Natural killer cell (primary cell): ENCODE measurements at regions not wholly inside any gene's neighbourhood (a gene's known extent, or its start where the extent isn't known, plus 50 kb on each side); places are given as distances from the start of the nearest gene placed in this dataset.

ENCODE experiments used
- ATAC-seq, 3 donors: fragments of 150-1000 bp in 2 of 3; fragments of 200-7000 bp in 1 of 3; cut with Tn5 transposase; 1 replicate in 1 of 3; 2 replicates in 2 of 3; pipeline ENCODE4 v1.10.0; 2021; ENCODE audit warnings: mild to moderate bottlenecking in 2 of 3, moderate library complexity in 2 of 3
- DNase-seq, 2 donors: peaks; one replicate each; pipeline versions ENCODE4 v3.0.0 to v3.0.0-alpha.2; 2013 to 2021; ENCODE audit warnings: mixed read lengths in 1 of 2
- H3K27ac ChIP-seq: one replicate; pipeline ENCODE4 v1.5.1; 2013; ENCODE audit warnings: mild to moderate bottlenecking, low read length
- H3K27me3 ChIP-seq: one replicate; pipeline ENCODE4 v1.6.1; 2013; ENCODE audit warnings: low read length; ENCODE audit not compliant: control insufficient read depth, insufficient read depth
- H3K36me3 ChIP-seq: one replicate; pipeline ENCODE4 v1.6.1; 2013; ENCODE audit warnings: low read length; ENCODE audit not compliant: control insufficient read depth, insufficient read depth
- H3K4me1 ChIP-seq: one replicate; pipeline ENCODE4 v1.6.1; 2013; ENCODE audit warnings: low read length; ENCODE audit not compliant: control insufficient read depth, insufficient read depth
- H3K4me3 ChIP-seq: one replicate; pipeline ENCODE4 v1.5.1; 2013; ENCODE audit warnings: low read length
- H3K9me3 ChIP-seq: one replicate; pipeline ENCODE4 v1.6.1; 2013; ENCODE audit warnings: low read length; ENCODE audit not compliant: control insufficient read depth, insufficient read depth
- H3K27ac Mint-ChIP-seq, 2 donors: one replicate each; pipeline ENCODE4 v1.8.0; 2022; ENCODE audit warnings: mild to moderate bottlenecking in 2 of 2, mixed read lengths in 2 of 2, moderate library complexity in 1 of 2
- H3K27me3 Mint-ChIP-seq, 2 donors: one replicate each; pipeline ENCODE4 v1.8.0; 2022; ENCODE audit warnings: low read depth in 2 of 2, mixed read lengths in 2 of 2
- H3K36me3 Mint-ChIP-seq: one replicate; pipeline ENCODE4 v1.8.0; 2022; ENCODE audit warnings: mixed read lengths
- H3K4me1 Mint-ChIP-seq, 2 donors: one replicate each; pipeline ENCODE4 v1.8.0; 2022; ENCODE audit warnings: mixed read lengths in 2 of 2
- H3K4me3 Mint-ChIP-seq: one replicate; pipeline ENCODE4 v1.8.0; 2022; ENCODE audit warnings: mild to moderate bottlenecking, moderate library complexity, mixed read lengths
- H3K9me3 Mint-ChIP-seq, 2 donors: one replicate each; pipeline ENCODE4 v1.8.0; 2022; ENCODE audit warnings: mixed read lengths in 2 of 2
- WGBS: methylation state at CpG from one replicate; pipeline ENCODE4 v1.1.7; 2013; ENCODE audit warnings: missing lambda C conversion rate; ENCODE audit not compliant: insufficient coverage; 5-methylcytosine and 5-hydroxymethylcytosine counted together
- intact Hi-C: fragments of 100-400 bp; cut with micrococcal nuclease; formaldehyde crosslinking; loops from one replicate; pipeline ENCODE4 v1.14.2; 2022
- TF ChIP-seq, protein P1 (sequence below): fragments of 200-600 bp; IDR thresholded peaks from one replicate; pipeline ENCODE4 v1.8.0; 2022; ENCODE audit warnings: antibody characterized with exemption

GRCh38 chr13:105048677-105049076 lies 1486.8 kb downstream of the EFNB2 start:
- Mint-ChIP-seq H3K4me1 (no peaks in the 10 kb centered on the region), H3K36me3 (peaks cover 2% of the 10 kb centered on the region), H3K27ac (no peak overlapping the region), H3K9me3 (peaks cover under 1 to 1% of the 10 kb centered on the region in 2 donors), H3K4me3 (no peak overlapping the region), H3K27me3 (no peaks in the 10 kb centered on the region)
- Histone ChIP-seq H3K27ac (no peak overlapping the region), H3K27me3 (no peaks in the 10 kb centered on the region), H3K4me3 (no peak overlapping the region), H3K36me3 (no peaks in the 10 kb centered on the region), H3K4me1 (no peaks in the 10 kb centered on the region), H3K9me3 (no peaks in the 10 kb centered on the region)
- DNase-seq (no peak), ATAC-seq (no peak)
- TF ChIP-seq, protein P1, sequence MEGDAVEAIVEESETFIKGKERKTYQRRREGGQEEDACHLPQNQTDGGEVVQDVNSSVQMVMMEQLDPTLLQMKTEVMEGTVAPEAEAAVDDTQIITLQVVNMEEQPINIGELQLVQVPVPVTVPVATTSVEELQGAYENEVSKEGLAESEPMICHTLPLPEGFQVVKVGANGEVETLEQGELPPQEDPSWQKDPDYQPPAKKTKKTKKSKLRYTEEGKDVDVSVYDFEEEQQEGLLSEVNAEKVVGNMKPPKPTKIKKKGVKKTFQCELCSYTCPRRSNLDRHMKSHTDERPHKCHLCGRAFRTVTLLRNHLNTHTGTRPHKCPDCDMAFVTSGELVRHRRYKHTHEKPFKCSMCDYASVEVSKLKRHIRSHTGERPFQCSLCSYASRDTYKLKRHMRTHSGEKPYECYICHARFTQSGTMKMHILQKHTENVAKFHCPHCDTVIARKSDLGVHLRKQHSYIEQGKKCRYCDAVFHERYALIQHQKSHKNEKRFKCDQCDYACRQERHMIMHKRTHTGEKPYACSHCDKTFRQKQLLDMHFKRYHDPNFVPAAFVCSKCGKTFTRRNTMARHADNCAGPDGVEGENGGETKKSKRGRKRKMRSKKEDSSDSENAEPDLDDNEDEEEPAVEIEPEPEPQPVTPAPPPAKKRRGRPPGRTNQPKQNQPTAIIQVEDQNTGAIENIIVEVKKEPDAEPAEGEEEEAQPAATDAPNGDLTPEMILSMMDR = no peak
- WGBS = 36% methylated on average over 1 of the region's 1 CpG
- intact Hi-C loops = no loop called here

DNA sequence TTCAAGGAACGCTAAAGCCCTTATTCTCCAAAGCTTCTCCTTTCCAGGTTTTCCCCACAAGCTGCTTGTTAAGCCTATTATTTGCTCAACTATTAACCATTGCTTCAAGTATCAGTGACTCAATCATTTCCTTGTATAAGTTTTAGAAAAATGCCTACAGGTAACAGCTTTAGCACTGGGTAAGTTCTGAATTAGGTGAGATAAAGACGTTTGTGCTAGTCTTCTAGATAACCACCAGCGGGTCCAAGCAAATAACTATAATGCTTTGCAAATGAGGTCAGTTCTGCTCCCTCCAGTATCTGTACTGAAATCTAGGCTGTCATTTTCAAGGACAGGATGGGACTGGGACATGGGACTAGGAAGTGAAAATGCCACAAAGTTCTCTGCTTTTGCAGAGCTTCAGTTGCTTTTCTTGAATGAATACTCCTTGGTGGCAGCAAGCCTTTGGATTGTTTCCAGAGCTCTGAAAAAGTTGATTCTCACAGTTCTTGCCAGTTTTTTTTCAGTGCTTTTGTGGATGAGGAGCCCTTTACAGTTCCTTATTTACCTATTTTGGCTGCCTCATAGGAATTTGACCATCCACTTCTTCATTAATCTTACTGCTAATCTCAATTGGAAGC lies 1487.7 kb downstream of the EFNB2 start:
- no peaks in the 10 kb centered on the region for H3K36me3 ChIP-seq
- no peaks in the 10 kb centered on the region for H3K9me3 ChIP-seq
- intact Hi-C loops = no loop called here
- Mint-ChIP-seq H3K4me1 (no peaks in the 10 kb centered on the region), H3K9me3 (peaks cover 5% of the 10 kb centered on the region in 2 donors), H3K36me3 (peaks cover 7% of the 10 kb centered on the region), H3K27ac (no peak overlapping the region), H3K4me3 (no peak overlapping the region), H3K27me3 (no peaks in the 10 kb centered on the region)
- WGBS = 84% methylated on average over 3 of the region's 3 CpGs
- TF ChIP-seq, protein P1 = no peak
- no peak for DNase-seq
- H3K4me1 ChIP-seq = no peaks in the 10 kb centered on the region
- no peak overlapping the region for H3K4me3 ChIP-seq
- no peak overlapping the region for H3K27ac ChIP-seq
- no peaks in the 10 kb centered on the region for H3K27me3 ChIP-seq
- ATAC-seq = no peak

GRCh38 chr13:105037110-105037509 lies 1498.4 kb downstream of the EFNB2 start:
- H3K36me3 ChIP-seq = no peaks in the 10 kb centered on the region
- intact Hi-C loops = no loop called here
- no peak overlapping the region for H3K27ac Mint-ChIP-seq
- WGBS = no CpG with 5 or more reads among the region's 2 CpGs
- peaks cover 0 to 3% of the 10 kb centered on the region in 2 donors for H3K9me3 Mint-ChIP-seq
- ATAC-seq = no peak
- no peaks in the 10 kb centered on the region for H3K4me1 Mint-ChIP-seq
- H3K4me1 ChIP-seq = no peaks in the 10 kb centered on the region
- H3K36me3 Mint-ChIP-seq = no peaks in the 10 kb centered on the region
- H3K4me3 Mint-ChIP-seq = no peak overlapping the region
- no peak overlapping the region for H3K4me3 ChIP-seq
- no peaks in the 10 kb centered on the region for H3K9me3 ChIP-seq
- no peaks in the 10 kb centered on the region for H3K27me3 Mint-ChIP-seq
- H3K27ac ChIP-seq = no peak overlapping the region
- no peak for DNase-seq
- TF ChIP-seq, protein P1 = no peak
- H3K27me3 ChIP-seq = no peaks in the 10 kb centered on the region

- 81% methylated on average over 4 of the region's 4 CpGs for WGBS
- H3K27ac Mint-ChIP-seq = no peak overlapping the region
- H3K9me3 Mint-ChIP-seq = peaks cover 0 to 2% of the 10 kb centered on the region in 2 donors
- H3K4me1 ChIP-seq = no peaks in the 10 kb centered on the region
- H3K36me3 ChIP-seq = no peaks in the 10 kb centered on the region
- no peaks in the 10 kb centered on the region for H3K27me3 ChIP-seq
- DNase-seq (no peak), ATAC-seq (no peak)
- H3K36me3 Mint-ChIP-seq = no peaks in the 10 kb centered on the region
- H3K4me3 ChIP-seq = no peak overlapping the region
- H3K4me3 Mint-ChIP-seq = no peak overlapping the region
- no peaks in the 10 kb centered on the region for H3K4me1 Mint-ChIP-seq
- no peaks in the 10 kb centered on the region for H3K27me3 Mint-ChIP-seq
- TF ChIP-seq, protein P1 = no peak
- no peaks in the 10 kb centered on the region for H3K9me3 ChIP-seq
- H3K27ac ChIP-seq = no peak overlapping the region
- intact Hi-C loops = no loop called here
Measured at GRCh38 chr13:105035092-105035491, 1500.4 kb downstream of the EFNB2 start.
